Esophagus mucosa (tissue), 1 donor: ENCODE measurements at regions not wholly inside any gene's neighbourhood (a gene's known extent, or its start where the extent isn't known, plus 50 kb on each side); places are given as distances from the start of the nearest gene placed in this dataset.
"Not testable (repeated sequence)": the region's sequence is repeated elsewhere in the genome, so short reads cannot be mapped to it uniquely, and the experiment has no call there.

Source experiments
- ATAC-seq: fragments of 200-7000 bp; cut with Tn5 transposase; one replicate; pipeline ENCODE4 v1.9.1; 2020
- donor health status: DM: yes; HTN: yes; CAD: no.

DNA sequence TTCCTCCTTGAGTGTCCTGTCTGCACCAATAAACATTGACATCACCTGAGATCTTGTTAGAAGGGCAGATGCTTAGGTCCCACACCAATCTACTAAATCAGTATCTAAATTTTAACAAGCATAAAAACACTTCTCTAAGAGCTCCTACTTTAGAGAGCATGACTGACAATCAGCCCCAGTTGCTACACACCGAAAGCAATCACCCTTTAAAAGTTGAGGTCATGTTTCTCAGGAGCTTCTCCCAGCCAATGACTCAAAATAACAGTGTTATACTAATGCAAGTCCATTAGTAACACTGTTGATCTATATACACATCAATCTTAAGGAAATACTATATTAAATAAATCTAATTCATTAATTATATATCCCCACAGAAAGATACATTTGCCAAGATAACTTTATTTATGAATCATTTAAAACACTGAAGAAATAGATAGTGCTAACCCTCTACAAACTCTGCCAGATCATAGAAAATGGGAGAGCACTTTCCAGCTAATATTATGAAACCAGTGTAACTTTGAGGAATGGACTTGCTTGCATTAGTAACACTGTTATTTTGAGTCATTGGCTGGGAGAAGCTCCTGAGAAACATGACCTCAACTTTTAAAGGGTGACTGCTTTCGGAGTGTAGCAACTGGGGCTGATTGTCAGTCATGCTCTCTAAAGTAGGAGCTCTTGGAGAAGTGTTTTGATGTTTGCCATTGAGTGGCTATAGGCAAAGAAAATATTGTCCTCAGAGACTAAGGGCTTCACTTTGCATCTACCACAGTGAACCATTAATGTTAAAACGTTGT is 109.8 kb upstream of the HDX start:
- ATAC-seq: no peak

DNA sequence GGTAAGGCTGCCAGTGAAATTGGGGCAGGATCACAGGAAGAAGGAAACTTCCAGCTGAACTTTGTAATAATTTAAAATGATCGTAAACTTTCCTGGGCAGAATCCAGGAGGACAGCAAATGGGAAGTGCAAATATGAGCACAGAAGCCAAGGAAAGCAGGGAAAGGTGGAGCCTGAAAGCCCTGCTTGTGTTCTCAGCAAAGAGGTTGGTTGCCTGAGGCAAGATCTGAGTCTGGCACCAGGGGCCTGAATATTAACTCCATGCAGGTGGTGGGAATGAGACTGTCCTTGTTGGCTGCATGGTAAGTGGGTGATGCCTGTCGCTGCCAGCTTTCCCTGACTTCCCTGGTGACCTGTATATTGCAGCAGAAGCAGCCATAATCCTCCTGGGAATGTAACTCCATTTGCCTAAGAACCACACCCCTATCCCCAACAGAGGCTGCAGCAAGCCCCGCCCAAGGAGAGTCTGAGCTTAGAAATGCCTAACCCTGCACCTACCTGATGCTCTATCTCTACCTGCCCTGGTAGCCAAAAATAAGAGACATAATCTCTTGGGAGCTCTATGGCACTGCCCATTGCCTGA is 132.0 kb upstream of the HDX start:
- ATAC-seq: no peak

DNA sequence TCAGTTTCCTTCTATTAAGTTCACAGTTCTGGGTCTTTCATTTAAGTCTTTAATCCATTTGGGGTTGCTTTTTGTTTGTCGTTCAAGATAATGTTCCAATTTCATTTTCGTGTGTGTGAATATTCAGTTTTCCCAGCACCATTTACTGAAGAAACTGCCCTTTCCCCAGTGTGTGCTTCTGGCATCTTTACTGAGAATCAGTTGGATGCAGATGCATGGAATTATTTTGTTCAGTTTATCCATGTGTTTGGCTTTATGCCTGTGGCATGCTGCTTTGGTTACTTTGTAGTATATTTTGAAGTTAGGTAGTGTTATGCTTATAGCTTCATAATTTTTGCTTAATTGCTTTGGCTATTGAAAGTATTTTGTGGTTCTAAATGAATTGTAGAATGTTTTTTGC is 163.8 kb upstream of the HDX start:
- no peak for ATAC-seq

DNA sequence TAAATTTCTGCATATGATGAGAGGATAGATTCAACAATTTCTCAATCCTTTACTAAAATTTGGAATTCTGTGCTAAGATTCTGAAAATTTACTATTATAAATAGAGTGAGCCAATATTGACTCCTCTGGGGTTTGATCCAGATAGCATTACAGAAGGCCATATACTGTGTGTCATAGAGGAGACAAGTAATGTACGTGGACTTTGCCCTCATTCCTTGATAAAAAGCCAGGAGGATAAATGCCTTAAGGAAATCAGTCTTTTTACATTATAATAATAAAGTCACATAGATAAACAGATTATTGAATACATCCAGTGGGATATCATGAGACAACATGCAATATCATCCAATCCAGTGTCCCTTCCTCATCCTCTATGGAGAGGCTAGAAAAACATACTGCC is 188.0 kb upstream of the HDX start:
- no peak for ATAC-seq

DNA sequence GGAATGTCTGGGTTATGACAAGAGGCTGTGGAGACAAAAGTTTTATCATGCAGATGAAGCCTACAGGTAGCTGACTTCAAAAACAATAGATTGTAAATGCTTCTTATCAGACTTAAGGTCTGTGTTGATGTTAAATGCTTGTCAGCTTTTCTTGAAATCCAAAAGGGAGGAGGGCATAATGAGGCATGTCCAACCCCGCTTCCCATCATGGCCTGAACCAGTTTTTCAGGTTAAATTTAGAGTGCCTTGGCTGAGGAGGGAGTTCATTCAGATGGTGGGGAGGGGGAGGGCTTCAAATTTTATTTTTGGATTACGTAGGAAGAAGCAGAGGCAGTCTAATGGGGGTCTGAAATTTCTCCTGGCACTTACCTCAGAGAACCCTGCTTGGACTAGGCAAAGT is 207.7 kb upstream of the HDX start:
- ATAC-seq: no peak

DNA sequence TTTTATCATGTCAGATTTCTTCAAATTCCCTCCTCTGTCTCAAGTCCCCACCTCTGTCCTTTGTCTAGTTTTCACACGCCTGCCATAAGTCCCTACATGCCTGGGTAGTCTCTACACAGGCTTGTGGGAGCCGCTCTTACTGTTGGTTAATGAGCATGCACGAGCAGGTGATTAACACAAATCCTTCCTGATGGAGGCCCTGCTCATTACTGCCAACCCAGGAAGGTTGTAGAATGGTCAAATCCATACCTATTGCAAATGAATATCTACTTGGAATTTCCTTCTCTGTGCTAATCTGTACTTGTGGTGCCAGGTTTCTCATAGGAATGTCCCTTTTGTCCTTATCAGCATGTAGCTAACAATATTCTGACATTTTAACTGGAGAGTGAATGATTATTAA is 208.4 kb upstream of the HDX start:
- peak; percentile 62 for ATAC-seq

DNA sequence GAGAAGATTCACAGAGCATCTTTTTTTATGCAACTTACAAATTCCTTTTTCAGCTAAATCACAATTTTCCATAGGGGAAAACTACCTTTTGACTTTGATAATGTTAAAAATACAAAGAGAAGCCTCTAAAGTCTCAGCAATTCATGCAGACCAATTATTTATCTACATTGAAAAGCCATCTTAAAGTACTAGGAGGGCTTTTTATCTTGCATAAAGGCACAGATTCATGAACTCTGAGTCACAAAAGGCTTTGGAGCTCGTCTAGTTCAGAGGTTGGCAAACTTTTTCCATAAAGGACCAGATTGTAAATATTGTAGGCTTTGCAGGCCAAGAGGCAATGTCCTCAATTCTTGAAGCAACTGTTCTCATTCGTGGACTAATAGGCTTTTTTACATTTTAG is 210.4 kb upstream of the HDX start:
- no peak for ATAC-seq

DNA sequence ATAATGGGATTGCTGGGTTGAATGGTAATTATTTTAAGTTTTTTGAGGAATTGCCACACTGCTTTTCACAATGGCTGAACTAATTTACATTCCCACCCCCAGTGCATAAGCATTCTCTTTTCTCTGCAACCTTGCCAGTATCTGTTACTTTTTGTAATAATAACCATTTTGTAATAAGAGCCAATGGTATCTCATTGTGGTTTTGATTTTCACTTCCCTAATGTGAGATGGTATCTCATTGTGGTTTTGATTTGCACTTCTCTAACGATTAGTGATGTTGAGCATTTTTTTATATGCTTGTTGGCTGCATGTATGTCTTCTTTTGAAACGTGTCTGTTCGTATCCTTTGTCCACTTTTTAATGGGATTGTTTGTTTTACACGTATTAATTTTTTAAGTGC is 213.1 kb upstream of the HDX start:
- no peak for ATAC-seq

DNA sequence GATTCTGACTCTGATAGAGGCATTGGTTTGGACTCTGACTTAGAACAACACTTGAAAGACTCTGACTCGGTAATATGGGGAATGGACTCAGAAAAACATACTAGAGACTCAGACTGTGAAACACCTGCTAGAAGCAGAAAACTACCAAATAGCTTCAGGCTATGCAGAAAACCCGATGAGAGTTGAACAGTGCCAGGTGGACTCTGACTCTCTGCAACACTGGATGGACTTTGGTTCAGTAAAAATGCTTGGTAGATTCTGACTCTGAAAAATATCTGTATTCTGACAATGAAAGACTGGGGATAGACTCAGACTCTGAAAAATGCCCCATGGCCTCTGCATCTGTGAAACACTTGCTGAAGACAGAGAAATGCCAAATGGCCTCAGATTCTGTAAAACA is 215.1 kb upstream of the HDX start:
- ATAC-seq: no peak

DNA sequence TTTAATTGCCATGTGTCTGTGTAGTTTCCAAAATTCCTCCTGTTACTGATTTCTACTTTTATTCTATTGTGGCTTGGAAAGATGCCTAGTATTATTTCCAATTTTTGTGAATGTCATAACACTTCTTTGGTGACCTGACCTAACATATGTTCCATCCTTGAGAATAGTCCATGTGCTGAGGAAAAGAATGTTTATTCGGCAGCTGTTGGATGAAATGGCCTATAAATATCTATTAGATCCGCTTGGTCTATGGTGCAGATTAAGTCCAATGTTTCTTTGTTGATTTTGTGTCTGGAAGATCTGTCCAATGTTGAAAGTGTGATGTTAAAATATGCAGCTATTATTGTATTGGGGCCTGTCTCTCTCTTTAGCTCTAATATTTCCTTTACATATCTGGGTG is 219.2 kb upstream of the HDX start:
- ATAC-seq: no peak

DNA sequence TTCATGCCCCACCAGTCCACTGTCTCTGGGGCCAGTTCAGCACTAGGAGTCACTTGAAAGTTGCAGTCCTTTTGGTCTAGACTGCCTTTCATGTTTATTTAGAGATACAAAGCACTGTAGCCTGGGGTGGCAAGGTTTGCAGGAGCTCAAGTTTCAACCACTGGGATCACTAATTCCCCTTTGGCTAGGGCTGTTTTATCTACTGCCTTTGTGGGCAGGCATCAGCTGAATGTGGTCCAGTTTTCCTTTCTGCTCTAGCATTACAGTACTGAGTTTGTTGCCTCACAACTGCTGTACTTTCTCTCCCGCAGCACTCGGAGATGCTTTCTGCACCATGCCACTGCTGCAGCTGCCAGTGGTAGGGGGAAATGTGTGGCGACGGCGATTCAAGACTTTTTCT is 222.3 kb upstream of the HDX start:
- no peak for ATAC-seq

DNA sequence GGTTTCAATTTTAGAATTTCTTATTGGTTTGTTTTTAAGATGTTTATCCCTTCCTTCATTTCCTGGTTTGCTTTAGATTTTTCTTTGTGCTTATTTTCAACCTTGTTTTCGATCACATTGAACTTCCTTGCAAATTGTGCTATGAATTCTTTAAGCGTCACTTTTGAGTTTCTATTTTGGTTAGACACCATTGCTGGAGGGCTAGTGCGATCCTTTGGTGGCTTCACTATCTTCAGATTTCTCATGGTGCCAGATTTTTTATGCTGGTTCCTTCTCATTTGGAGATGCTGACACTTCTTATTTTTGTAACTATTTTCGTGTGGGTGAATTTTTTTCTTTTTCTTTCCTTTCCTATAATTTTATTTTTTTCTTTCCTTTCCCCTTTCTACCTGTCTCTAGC is 227.2 kb upstream of the HDX start:
- no peak for ATAC-seq

DNA sequence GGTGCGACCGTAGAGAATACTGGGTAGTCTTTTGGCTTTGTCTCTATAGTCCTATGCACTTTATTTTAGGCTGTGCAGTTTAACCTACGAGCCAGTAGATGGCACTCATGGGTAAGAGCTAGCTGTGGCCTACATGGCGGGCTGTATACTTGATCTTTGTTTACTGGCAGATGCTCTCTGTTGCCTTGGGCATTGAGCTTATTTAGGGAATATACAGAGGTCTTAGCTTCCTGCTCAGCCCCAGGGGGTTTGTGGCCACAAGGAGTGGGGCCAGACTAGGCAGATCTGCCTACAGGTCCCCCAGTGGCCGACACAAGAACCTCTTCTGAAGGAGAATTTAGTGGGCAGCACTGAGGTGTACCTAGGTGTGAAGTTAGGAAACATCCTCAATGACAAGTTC is 227.6 kb upstream of the HDX start:
- ATAC-seq: peak; percentile 74

DNA sequence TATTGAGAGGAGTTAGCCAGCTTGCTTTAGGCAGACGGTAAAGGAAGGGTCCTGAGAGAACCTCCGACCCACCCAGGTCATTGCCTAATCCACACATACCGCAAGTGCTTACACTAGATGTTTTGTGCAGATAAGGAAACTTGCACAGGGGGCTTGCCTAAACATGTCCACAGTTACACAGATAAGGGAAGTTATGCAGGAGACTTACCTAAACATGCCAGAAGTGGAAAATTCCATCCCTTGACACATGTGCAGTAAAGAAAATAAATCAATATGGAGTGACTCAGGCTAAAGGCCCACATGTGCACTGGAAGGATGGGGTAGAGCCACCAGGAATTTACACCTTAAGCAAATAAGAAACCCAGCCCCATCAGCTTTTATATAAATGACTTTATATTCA is 232.8 kb upstream of the HDX start:
- ATAC-seq: no peak

DNA sequence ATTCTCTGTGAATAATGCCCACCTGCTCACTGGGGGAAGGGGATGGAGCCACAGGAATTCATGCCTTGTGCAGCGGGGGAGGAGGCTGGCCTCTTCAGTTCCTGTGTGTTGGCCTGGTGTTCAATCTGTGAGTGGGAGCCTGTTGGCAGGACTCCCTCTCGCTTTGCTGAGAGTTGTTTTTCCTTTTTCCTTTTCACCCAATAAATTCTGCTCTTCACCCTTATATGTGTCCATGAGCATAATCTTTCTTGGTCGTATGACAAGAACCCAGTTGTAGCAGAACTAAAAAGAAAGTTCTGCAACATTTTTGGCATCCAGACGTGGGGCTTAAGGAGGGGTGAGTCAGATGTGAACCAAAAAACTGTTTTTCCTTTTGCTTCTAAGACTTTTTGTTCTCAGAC is 235.2 kb upstream of the HDX start:
- ATAC-seq: no peak

DNA sequence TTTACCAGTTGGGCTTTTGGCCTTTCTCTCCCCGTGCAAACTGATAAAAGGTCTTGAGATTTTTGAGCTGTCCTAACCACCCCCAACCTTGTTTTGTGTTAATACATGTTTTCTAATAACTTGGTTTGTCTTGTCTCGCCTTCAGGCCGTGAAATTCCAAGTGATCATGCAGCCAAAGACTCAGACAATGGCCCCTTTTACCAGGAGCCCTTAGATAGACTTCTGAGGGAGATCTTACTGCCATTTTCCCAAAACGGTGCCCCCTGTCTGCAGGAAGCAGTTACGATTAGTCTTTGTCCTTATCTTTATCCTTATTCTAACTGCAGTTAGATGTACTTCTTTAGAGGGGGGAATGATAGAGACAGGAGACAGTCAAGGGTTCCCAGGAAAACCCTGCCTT is 245.3 kb upstream of the HDX start:
- no peak for ATAC-seq

DNA sequence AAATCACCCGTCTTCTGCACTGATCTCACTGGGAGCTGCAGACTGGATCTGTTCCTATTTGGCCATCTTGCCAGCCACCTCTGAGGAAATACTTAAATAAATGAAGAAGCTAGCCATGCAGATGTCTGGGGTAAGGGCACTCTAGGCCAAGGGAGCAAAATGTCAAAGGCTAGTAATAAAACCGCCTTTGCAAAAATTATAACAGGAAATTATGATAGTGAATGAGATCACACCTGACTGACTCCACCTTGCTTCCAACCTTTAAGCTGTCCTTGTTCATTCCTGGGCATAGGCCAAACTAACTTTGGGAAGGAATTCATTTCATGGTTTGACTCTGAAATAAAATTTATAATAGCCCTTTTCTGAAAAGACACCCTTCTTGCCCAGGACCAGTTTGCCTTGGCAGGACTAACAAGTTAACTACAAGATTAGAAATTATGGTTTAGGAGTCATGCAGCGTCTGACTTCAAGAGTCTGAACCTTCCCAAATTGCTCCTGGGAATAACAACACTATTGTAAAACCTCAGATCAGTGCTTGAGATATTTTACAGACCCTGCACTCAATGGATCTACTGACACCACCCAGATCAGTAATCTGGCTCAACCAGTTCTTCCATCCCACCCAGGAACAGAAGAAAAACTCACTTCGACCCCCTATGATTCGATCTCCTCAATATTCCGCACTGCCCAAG is 246.9 kb upstream of the HDX start:
- ATAC-seq: no peak

DNA sequence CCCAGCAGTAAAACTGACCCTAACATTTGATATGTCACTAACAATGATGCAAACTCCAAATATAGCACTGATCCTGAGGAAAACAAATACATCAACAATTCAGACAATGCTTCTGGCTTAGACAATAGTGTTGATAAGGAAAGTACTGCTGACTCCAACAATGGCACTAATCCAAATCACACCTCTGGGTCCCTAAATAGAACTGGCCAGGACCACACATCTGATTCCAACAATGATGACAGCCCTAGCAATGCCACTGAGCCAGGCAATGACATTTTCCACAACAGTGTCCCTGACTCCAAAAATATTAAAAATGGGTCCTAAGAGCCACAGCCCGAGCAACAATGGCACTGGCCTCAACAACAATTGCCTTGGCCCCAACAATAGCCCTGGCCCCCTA is 243.1 kb upstream of the APOOL start:
- no peak for ATAC-seq

DNA sequence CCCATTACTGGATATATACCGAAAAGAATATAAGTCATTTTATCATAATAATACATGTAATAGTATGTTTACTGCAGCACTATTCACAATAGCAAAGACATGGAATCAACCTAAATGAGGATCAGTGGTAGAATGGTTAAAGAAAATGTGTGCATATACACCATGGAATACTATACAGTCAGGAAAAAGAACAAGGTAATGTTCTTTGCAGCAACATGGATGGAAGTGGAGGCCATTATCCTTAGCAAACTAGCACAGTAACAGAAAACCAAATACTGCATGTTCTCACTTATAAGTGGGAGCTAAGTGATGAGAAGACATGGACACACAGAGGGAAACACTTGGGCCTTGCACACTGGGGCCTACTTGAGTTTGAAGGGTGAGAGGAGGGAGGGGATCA is 207.4 kb upstream of the APOOL start:
- ATAC-seq: no peak

DNA sequence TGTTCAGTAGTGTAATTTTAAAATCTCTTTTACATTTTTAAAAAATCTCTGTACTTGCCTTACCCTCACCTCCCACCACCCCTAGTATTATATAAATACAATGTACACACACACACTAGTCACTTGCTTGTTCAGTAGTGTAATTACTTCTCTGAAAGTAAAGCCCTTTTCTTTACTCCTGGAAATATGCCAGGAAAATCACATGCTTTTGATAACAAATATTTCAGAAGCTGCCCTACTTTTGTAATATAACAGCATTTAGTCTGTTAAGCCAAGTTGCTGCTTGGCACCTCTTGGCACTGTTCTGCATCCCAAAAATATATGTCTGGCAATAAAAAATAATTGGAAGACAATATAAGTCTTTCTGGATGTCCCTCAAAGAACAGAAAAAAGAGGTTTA is 172.8 kb upstream of the APOOL start:
- ATAC-seq: no peak

DNA sequence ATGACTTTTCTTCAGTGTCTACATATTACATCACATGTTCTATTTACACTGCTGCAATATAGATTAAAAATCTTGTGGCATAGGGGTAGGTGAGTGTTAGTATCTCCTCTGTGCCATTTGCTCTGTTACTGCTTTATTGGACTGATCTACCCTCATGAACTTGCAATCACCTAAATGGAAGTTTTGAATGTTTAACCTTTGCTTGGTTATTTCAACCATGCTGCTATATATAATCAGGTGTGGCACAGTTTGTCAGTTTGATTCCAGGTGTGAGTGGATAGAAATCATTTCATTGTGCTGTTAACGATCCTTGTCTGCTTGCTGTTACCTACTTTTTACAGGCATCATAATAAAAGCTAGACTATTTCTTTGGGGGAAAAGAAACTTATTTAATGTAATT is 157.1 kb upstream of the APOOL start:
- ATAC-seq: not testable (repeated sequence)

DNA sequence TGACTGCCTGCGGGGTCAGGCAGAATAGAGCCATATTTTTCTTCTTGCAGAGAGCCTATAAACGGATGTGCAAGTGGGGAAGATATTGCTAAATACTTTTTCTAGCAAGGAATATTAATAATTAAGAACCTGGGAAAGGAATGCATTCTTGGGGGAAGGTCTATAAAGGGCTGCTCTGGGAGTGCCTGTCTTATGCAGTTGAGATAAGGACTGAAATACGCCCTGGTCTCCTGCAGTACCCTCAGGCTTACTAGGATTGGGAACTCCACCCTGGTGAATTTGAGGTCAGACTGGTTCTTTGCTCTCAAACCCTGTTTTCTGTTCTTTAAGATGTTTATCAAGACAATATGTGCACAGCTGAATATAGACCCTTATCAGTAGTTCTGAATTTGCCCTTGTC is 152.5 kb upstream of the APOOL start:
- not testable (repeated sequence) for ATAC-seq

DNA sequence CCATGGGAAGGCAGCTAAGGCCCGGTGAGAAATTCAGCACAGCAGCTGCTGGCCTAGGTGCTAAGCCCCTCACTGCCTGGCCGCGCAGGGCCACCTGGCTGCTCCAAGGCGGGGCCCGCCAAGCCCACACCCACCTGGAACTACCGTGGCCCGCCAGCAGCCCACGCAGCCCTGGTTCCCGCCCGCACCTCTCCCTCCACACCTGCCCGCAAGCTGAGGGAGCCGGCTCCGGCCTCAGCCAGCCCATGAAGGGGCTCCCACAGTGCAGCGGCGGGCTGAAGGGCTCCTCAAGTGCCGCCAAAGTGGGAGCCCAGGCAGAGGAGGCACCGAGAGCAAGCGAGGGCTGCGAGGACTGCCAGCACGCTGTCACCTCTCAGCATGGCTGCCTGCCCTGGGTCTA is 146.9 kb upstream of the APOOL start:
- not testable (repeated sequence) for ATAC-seq

DNA sequence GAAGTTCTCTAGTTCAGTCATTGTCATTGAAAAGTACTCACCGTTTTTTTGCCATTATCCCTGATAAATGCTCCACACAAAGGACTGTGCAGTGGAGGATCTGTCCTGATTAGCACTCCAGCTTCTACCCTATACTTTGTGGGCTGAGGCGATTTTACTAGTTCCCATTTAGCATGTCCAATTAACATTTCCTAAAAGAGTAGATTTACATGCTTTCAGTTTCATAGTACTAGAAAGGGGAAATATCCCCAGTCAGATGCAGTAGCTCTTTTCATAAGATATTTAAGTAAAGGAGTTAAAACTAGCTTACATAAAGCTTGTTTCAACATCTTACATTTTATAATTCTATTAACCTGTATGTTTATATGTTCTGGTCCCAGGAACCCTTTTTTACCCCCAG is 144.9 kb upstream of the APOOL start:
- ATAC-seq: not testable (repeated sequence)
